ENCODE measurements at regions not wholly inside any gene's neighbourhood (a gene's known extent, or its start where the extent isn't known, plus 50 kb on each side); places are given as distances from the start of the nearest gene placed in this dataset.
A peak's percentile ranks its signal among the peaks of the same experiment; 100 is the strongest.

- DNase-seq: no peak
Measured at GRCh38 chr9:21672140-21672539, 130.3 kb upstream of the MTAP start.

- DNase-seq: no peak
Measured at GRCh38 chr9:21672761-21673160, 129.7 kb upstream of the MTAP start.

GRCh38 chr9:21674894-21675293 lies 127.5 kb upstream of the MTAP start:
- DNase-seq: no peak

- no peak for DNase-seq
Measured at GRCh38 chr9:21677387-21677786, 125.0 kb upstream of the MTAP start.

- peak; percentile 35 for DNase-seq
Measured at GRCh38 chr9:21677834-21678233, 124.6 kb upstream of the MTAP start.

GRCh38 chr9:21679432-21679831 lies 123.0 kb upstream of the MTAP start:
- no peak for DNase-seq

- no peak for DNase-seq
Measured at GRCh38 chr9:21680590-21680989, 121.8 kb upstream of the MTAP start.

- peak; percentile 74 for DNase-seq
Measured at GRCh38 chr9:21681641-21682040, 120.8 kb upstream of the MTAP start.

GRCh38 chr9:21682381-21682780 lies 120.1 kb upstream of the MTAP start:
- no peak for DNase-seq

GRCh38 chr9:21682981-21683380 lies 119.5 kb upstream of the MTAP start:
- peak; percentile 79 for DNase-seq

- no peak for DNase-seq
Measured at GRCh38 chr9:21683484-21684175, 118.8 kb upstream of the MTAP start.

- DNase-seq: no peak
Measured at GRCh38 chr9:21684231-21684630, 118.2 kb upstream of the MTAP start.

GRCh38 chr9:21684831-21685362 lies 117.5 kb upstream of the MTAP start:
- peak; percentile 93 for DNase-seq

GRCh38 chr9:21685502-21685901 lies 116.9 kb upstream of the MTAP start:
- no peak for DNase-seq

- DNase-seq: no peak
Measured at GRCh38 chr9:21686738-21687137, 115.7 kb upstream of the MTAP start.

GRCh38 chr9:21687351-21687750 lies 115.1 kb upstream of the MTAP start:
- no peak for DNase-seq

GRCh38 chr9:21688108-21689102 lies 114.0 kb upstream of the MTAP start:
- DNase-seq: peak; percentile 46

GRCh38 chr9:21689854-21690253 lies 112.6 kb upstream of the MTAP start:
- DNase-seq: no peak

GRCh38 chr9:21690561-21690960 lies 111.9 kb upstream of the MTAP start:
- DNase-seq: no peak

GRCh38 chr9:21692390-21692789 lies 110.0 kb upstream of the MTAP start:
- no peak for DNase-seq

- no peak for DNase-seq
Measured at GRCh38 chr9:21694424-21694823, 108.0 kb upstream of the MTAP start.

- no peak for DNase-seq
Measured at GRCh38 chr9:21695443-21695842, 107.0 kb upstream of the MTAP start.

- no peak for DNase-seq
Measured at GRCh38 chr9:21695874-21696341, 106.5 kb upstream of the MTAP start.

GRCh38 chr9:21696411-21696871 lies 106.0 kb upstream of the MTAP start:
- DNase-seq: no peak
